HK-2 (cell line): ENCODE measurements at regions not wholly inside any gene's neighbourhood (a gene's known extent, or its start where the extent isn't known, plus 50 kb on each side); places are given as distances from the start of the nearest gene placed in this dataset.
"Not testable (repeated sequence)": the region's sequence is repeated elsewhere in the genome, so short reads cannot be mapped to it uniquely, and the experiment has no call there.

ENCODE experiments used
- DNase-seq: peaks from one replicate; pipeline ENCODE4 v3.0.0-alpha.2; 2018; ENCODE audit not compliant: unreplicated experiment

- no peak for DNase-seq
These were observed 911.1 kb downstream of the TTLL7 start for GRCh38 chr1:83087851-83088250.

DNA sequence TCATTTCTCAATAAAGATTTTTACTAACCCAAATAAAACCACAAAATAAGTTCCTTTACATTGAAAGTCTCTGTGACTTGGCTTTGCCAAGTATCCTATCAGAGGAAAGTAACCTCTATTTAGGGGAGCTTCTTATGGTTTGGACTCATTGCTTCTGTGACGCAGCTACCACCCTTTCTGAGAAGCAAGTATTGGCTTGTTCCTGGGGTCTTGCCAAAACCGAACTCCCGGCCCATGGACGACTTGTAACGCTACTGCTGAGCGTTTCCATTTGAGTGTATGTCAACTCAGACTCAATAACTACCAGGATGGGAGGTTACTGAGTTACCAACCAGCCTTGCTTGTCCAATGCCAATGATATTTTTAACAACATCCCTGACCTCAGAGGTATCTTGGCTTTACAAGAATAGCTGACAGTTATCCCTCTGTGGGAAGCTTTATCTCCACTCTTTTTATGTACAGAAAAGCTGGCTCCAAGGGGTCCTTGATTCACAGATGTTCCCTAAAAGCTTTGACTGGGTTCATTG, 911.9 kb downstream of the TTLL7 start:
- no peak for DNase-seq

DNA sequence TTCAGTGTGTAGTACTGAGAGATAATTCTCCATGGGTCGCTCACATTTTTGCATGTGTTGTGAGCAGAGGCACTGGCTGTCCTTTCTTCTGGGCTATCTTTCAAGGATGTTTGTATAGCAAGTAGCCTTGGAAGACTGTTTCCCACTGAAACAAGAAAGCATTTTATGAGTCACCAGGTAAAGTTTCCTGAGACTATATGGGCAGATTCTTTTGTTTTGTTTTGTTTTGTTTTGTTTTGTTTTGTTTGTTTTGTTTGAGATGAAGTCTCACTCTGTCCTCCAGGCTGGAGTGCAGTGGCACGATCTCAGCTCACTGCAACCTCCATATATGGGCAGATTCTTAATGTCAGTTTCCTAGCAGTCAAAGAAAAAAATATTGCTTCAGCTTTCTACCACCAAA, 912.6 kb downstream of the TTLL7 start:
- DNase-seq: no peak

DNA sequence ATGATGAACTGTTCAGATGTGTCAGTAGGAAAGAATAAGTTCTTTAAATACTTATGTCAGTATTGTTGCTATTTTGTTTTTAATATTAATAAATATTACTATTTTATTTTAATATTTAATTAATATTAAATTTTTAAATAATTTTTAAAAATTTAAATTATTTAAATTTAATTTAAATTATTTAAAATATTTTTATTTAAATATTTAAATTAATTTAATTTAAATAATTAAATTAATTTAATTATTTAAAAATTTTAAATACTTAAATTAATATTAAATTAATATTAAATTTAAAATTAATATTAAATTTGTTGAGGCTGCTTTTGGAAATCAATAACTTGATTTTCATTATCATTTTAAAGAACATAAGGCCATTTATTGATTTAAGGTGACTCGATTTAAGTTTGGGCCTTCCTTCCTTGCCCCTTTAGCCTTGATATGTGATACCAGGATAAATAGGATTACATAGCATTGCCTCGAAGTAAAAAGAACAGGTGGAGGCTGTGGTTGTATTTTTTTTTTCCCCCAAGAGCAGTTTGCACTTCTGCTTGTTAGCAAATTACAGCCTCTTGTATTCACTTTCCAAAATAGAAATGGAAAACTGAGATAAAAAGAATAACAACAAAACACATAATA, 915.2 kb downstream of the TTLL7 start:
- DNase-seq: no peak

DNA sequence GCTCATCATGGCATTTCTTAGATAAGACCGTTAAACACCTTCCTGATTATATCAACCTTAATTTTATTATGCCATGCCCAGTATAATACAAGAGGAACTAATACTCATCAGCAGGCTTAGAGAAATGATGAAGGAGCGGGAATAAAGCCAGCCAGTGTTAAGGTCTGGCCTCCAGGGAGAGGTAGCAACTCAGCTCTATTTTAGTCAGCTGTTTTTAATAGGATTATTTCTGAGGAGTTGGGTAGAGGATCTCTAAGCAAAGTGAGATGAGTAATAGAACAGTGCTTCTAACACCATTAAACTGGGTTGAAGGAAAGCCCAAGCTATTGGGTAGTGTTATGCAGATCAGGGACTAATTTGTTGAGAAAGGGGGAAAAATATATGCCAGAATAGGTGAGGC, 921.5 kb downstream of the TTLL7 start:
- DNase-seq: no peak

GRCh38 chr1:83075107-83075506, 923.8 kb downstream of the TTLL7 start:
- DNase-seq: no peak

DNA sequence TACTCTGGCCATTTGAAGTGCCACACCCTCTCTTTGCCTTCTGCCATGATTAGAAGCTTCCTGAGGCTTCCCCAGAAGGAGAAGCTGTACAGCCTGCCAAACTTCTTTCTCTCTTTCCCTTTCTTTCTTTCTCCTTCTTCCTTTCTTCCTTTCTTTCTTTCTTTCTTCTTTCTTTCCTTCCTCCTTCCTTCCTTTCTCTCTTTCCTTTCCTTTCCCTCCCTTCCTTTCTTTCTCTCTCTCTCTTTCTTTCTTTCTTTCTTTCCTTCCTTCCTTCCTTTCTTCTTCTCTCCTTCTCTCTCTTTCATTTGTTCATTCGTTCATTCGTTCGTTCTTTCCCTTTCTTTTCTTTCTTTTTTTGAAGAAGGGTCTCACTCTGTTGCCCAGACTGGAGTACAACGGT, 931.0 kb downstream of the TTLL7 start:
- DNase-seq: no peak

DNA sequence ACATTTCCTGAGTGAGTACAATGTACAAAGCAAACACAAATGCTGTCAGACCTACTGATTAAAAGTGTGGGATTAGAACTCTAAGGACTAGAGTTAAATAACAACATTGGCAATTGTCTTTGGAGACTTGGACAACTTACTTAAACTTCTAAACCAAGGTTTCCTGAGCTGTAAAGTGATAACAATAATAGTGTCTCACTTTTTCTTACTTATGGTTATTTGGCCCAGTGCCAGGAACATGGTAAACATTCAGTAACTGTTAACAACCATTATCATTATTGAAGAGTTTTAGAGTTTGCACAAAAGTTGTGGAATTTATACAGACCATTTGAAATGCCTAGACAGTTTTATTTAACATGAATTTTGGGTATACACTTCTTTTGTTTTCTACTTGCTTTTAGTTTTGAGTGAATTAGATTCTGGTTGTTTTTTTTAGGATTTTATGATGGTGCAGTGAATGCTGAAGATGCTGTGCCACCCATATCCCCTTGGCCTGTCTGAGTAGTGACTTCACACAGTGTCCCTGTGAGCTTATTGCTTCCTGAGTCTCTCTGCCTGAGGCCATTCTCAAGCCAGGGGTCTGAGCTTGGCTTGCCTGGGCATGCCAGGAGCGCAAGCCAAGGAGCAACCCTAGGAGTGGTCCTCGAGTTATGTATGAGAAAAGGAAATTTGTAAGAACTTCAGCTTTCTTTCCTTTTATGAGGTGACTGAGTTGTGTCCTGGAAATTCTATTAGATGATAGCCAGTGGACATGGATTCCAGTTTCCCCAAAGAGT, 932.8 kb downstream of the TTLL7 start:
- DNase-seq: no peak

DNA sequence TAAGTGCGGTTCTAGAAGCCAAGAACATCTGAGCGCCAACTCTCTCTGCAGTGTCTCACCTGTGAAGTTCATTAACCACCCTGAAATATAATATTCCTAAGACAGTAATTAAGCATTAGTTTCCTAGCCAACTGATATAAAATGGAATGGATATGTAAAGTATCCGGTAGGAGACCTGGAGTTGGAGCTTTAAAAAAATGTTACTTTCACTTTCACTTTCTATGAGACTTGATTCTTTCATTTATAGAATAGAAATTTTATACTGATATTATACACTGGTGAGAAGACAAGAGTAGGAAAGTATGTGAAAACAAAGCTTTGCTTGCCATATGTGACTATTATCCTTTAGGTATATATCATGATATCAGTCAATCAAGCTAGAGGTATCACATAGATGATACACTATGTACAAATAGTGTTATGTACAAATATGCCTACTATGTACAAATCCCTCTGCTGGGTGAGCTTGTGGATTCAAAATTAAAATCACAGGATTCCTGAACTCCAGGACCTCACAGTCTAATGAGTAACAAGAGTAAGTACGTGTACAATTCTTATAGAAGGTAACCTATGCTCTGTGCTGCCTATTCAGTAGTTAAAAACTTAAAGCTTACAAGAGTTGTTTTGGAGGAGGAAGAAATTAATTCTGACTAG, 934.2 kb downstream of the TTLL7 start:
- no peak for DNase-seq

GRCh38 chr1:83060651-83061390, 938.1 kb downstream of the TTLL7 start:
- DNase-seq: no peak

- DNase-seq: no peak
These were observed 938.7 kb downstream of the TTLL7 start for GRCh38 chr1:83060221-83060620.

DNA sequence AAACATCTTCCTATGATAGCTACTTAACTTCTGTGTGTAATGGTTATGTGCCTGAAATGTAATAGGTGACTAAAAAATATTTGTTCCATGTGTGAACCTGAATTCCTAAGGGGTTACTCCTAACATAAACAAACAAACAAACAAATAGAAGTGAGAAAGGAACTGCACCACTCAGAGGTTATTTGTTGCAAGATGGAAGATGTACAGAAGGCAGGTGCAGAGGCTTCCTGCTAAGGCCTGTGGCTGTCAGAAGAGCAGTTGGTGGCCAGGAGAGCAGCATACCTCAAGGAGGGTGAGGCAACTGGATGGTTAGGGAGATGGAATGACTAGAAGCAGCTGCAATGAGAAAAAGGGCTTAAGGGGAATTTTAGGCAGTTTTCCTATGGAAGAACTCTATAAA, 940.6 kb downstream of the TTLL7 start:
- no peak for DNase-seq

- no peak for DNase-seq
These were observed 943.4 kb downstream of the TTLL7 start for GRCh38 chr1:83055391-83056170.

DNA sequence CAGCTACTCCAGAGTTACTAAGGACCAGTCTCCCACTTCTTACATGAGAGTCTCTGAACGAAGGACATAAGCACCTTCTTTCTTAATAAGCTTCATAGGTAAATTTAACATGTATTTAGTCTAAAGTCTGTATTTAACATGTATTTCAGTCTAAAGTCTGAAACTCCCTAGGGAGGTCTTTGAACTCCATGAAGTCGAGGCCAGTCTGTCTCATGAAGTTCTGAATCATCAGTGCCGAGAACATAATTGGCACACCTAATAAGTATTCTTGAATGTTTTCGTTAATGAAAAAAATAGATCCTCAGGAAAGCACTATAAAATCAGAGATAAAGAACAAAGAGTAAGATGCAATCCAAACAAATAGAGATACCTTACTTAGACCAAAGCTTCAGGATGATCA, 945.5 kb downstream of the TTLL7 start:
- DNase-seq: no peak

- no peak for DNase-seq
These were observed 946.1 kb downstream of the TTLL7 start for GRCh38 chr1:83052865-83053264.

DNA sequence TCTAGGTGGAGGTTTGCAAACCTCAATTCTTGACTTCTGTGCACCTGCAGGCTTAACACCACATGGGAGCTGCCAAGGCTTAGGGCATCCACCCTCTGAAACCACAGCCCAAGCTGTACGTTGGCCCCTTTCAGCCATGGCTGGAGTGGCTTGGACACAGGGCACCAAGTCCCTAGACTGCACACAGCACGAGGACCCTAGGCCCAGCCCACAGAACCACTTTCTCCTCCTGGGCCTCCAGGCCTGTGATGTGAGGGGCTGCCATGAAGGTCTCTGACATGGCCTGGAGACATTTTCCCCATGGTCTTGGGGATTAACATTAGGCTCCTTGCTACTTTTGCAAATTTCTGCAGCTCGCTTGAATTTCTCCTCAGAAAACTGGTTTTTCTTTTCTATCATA, 947.9 kb downstream of the TTLL7 start:
- DNase-seq: not testable (repeated sequence)

- no peak for DNase-seq
These were observed 955.7 kb downstream of the TTLL7 start for GRCh38 chr1:83043244-83043643.

- not testable (repeated sequence) for DNase-seq
These were observed 959.8 kb downstream of the TTLL7 start for GRCh38 chr1:83039091-83039490.

GRCh38 chr1:83034851-83035250, 964.1 kb downstream of the TTLL7 start:
- no peak for DNase-seq

- peak; percentile 2 for DNase-seq
These were observed 965.2 kb downstream of the TTLL7 start for GRCh38 chr1:83033682-83034081.

GRCh38 chr1:83029916-83030315, 969.0 kb downstream of the TTLL7 start:
- no peak for DNase-seq
